Adrenal gland (tissue), 5 donors: ENCODE measurements at regions not wholly inside any gene's neighbourhood (a gene's known extent, or its start where the extent isn't known, plus 50 kb on each side); places are given as distances from the start of the nearest gene placed in this dataset.

Experiments
- CTCF ChIP-seq, 6 experiments: fragments of 450-650 bp in 4 of 6; fragments of 200-600 bp in 2 of 6; sonication (generic) in 1 of 6; IDR thresholded peaks; 1 replicate in 5 of 6; 2 replicates in 1 of 6; pipeline versions ENCODE4 v1.5.1 to v1.8.0; 2016 to 2021; ENCODE audit warnings: antibody characterized with exemption in 6 of 6, mild to moderate bottlenecking in 2 of 6, moderate library complexity in 1 of 6
- POLR2A ChIP-seq, 2 donors: fragments of 450-650 bp; IDR thresholded peaks; one replicate each; pipeline ENCODE4 v1.6.1; 2017; ENCODE audit warnings: antibody characterized with exemption in 2 of 2, mild to moderate bottlenecking in 2 of 2, moderate library complexity in 1 of 2
- donor health status: DM: no; HTN: no; CAD: no.

- TF ChIP-seq POLR2A (IDR thresholded peaks at IDR 0.05): no peak
- no peak for TF ChIP-seq CTCF (IDR thresholded peaks at IDR 0.05)
These were observed 93.7 kb downstream of the PSMB1 start for GRCh38 chr6:170459451-170459850.
